Keratinocyte (primary cell): ENCODE measurements at regions not wholly inside any gene's neighbourhood (a gene's known extent, or its start where the extent isn't known, plus 50 kb on each side); places are given as distances from the start of the nearest gene placed in this dataset.

Source experiments
- DNase-seq: peaks from one replicate; pipeline ENCODE4 v3.0.0-alpha.2; 2011; ENCODE audit warnings: low read depth, missing footprints, low spot score
- FAIRE-seq: peaks from 2 replicates; lab custom pipeline; 2011; peaks lifted over from hg19 to GRCh38; lab: Jason Lieb, UNC
- H2AFZ ChIP-seq: 2 replicates; pipeline ENCODE4 v1.6.0; 2012; ENCODE audit warnings: low read length, control low read depth, inconsistent platforms; ENCODE audit not compliant: control insufficient read depth
- H3K27ac ChIP-seq: 2 replicates; pipeline ENCODE4 v1.5.1; 2011; ENCODE audit warnings: low read length; ENCODE audit not compliant: control insufficient read depth, insufficient read depth
- H3K27me3 ChIP-seq: 3 replicates; pipeline ENCODE4 v1.6.0; 2011; ENCODE audit warnings: low read length; ENCODE audit not compliant: control insufficient read depth, insufficient read depth; ENCODE audit errors: extremely low read depth
- H3K36me3 ChIP-seq, 2 experiments: 2 replicates in 1 of 2; 3 replicates in 1 of 2; pipeline ENCODE4 v1.5.1; 2011; ENCODE audit warnings: low read length in 2 of 2, mild to moderate bottlenecking in 1 of 2; ENCODE audit not compliant: control insufficient read depth in 2 of 2, insufficient read depth in 2 of 2; ENCODE audit errors: extremely low read depth in 1 of 2
- H3K4me1 ChIP-seq: 3 replicates; pipeline ENCODE4 v1.5.1; 2011; ENCODE audit warnings: low read length; ENCODE audit not compliant: control insufficient read depth, insufficient read depth; ENCODE audit errors: extremely low read depth
- H3K4me2 ChIP-seq: 3 replicates; pipeline ENCODE4 v1.6.0; 2011; ENCODE audit warnings: low read depth, low read length; ENCODE audit not compliant: control insufficient read depth, insufficient read depth; ENCODE audit errors: extremely low read depth
- H3K4me3 ChIP-seq, 3 experiments: fragments of 200-600 bp in 1 of 3; sonication (generic) in 1 of 3; 2 replicates in 2 of 3; 3 replicates in 1 of 3; pipeline ENCODE4 v1.5.1; 2011 to 2016; ENCODE audit warnings: low read length in 3 of 3, mild to moderate bottlenecking in 3 of 3, control low read depth in 2 of 3, inconsistent platforms in 1 of 3, low read depth in 1 of 3, mixed read lengths in 1 of 3, mixed run types in 1 of 3, moderate library complexity in 1 of 3; ENCODE audit not compliant: control insufficient read depth in 2 of 3, insufficient read depth in 2 of 3; ENCODE audit errors: extremely low read depth in 1 of 3
- H3K79me2 ChIP-seq: 2 replicates; pipeline ENCODE4 v1.6.0; 2012; ENCODE audit warnings: low read length; ENCODE audit not compliant: control insufficient read depth, insufficient read depth
- H3K9ac ChIP-seq: 3 replicates; pipeline ENCODE4 v1.6.0; 2011; ENCODE audit warnings: low read length; ENCODE audit not compliant: control insufficient read depth, insufficient read depth; ENCODE audit errors: extremely low read depth
- H3K9me1 ChIP-seq: 3 replicates; pipeline ENCODE4 v1.6.0; 2011; ENCODE audit warnings: low read length; ENCODE audit not compliant: control insufficient read depth, insufficient read depth; ENCODE audit errors: extremely low read depth
- H3K9me3 ChIP-seq: 2 replicates; pipeline ENCODE4 v1.5.1; 2012; ENCODE audit warnings: low read depth, low read length; ENCODE audit not compliant: control insufficient read depth
- H4K20me1 ChIP-seq: 3 replicates; pipeline ENCODE4 v1.6.0; 2011; ENCODE audit warnings: low read length; ENCODE audit not compliant: control insufficient read depth, insufficient read depth; ENCODE audit errors: extremely low read depth
- CTCF ChIP-seq, 3 experiments: IDR thresholded peaks in 1 of 3; conservative IDR thresholded peaks in 1 of 3; optimal IDR thresholded peaks in 1 of 3; 2 replicates in 2 of 3; 3 replicates in 1 of 3; pipeline versions ENCODE3 to v1.5.1; 2011; ENCODE audit warnings: low read length in 3 of 3, mild to moderate bottlenecking in 3 of 3, moderate library complexity in 2 of 3, control low read depth in 1 of 3, inconsistent platforms in 1 of 3; ENCODE audit not compliant: insufficient read depth in 2 of 3; ENCODE audit errors: extremely low read depth in 1 of 3
- EZH2 ChIP-seq: IDR thresholded peaks from one replicate; pipeline ENCODE4 v1.6.1; 2012; ENCODE audit warnings: inconsistent platforms, mild to moderate bottlenecking, low read length, moderate library complexity
- dilution Hi-C: fragments of 300-500 bp; cut with MboI; formaldehyde crosslinking; loops from one replicate; pipeline ENCODE4 v1.7.0; 2020; ENCODE audit warnings: low sequenced_read_pairs; ENCODE audit not compliant: extremely low pct_ligation_motif_present

GRCh38 chr12:70117670-70118069 is 125.6 kb upstream of the CNOT2 start:
- Histone ChIP-seq H3K4me1 (peaks cover 14% of the 10 kb centered on the region), H3K4me3 (no peak overlapping the region), H3K9ac (no peak overlapping the region), H3K27me3 (no peaks in the 10 kb centered on the region), H3K79me2 (no peaks in the 10 kb centered on the region), H3K36me3 (no peaks in the 10 kb centered on the region), H3K9me3 (no peaks in the 10 kb centered on the region), H3K27ac (no peak overlapping the region), H4K20me1 (no peaks in the 10 kb centered on the region), H3K4me2 (no peak overlapping the region), H3K9me1 (no peaks in the 10 kb centered on the region), H2AFZ (no peak overlapping the region)
- DNase-seq (no peak), FAIRE-seq (no peak)
- TF ChIP-seq EZH2 (no peak), CTCF (optimal IDR thresholded peaks at IDR 0.05 in 1 of 3, IDR thresholded peaks at IDR 0.05 in 1 of 3, conservative IDR thresholded peaks at IDR 0.05 in 1 of 3; ENCODE audit: extremely low read depth in 1 of 3, insufficient read depth in 2 of 3, low read length in 3 of 3) (no peak)
- dilution Hi-C loops, result no loop called here

GRCh38 chr12:70120970-70121369 is 122.3 kb upstream of the CNOT2 start:
- dilution Hi-C loops, result no loop called here
- Histone ChIP-seq H3K9me3 (no peaks in the 10 kb centered on the region), H3K27me3 (no peaks in the 10 kb centered on the region), H3K4me1 (peaks cover 14% of the 10 kb centered on the region), H3K79me2 (no peaks in the 10 kb centered on the region), H2AFZ (no peak overlapping the region), H4K20me1 (no peaks in the 10 kb centered on the region), H3K9me1 (no peaks in the 10 kb centered on the region), H3K36me3 (no peaks in the 10 kb centered on the region), H3K9ac (no peak overlapping the region), H3K4me2 (peak overlapping the region; percentile 47), H3K4me3 (no peak overlapping the region), H3K27ac (peak overlapping the region; percentile 45)
- DNase-seq, result no peak
- FAIRE-seq, result no peak
- TF ChIP-seq EZH2 (no peak), CTCF (optimal IDR thresholded peaks at IDR 0.05 in 1 of 3, IDR thresholded peaks at IDR 0.05 in 1 of 3, conservative IDR thresholded peaks at IDR 0.05 in 1 of 3; ENCODE audit: extremely low read depth in 1 of 3, insufficient read depth in 2 of 3, low read length in 3 of 3) (no peak)
